IPS-11a (cell line): ENCODE measurements at regions not wholly inside any gene's neighbourhood (a gene's known extent, or its start where the extent isn't known, plus 50 kb on each side); places are given as distances from the start of the nearest gene placed in this dataset.

ENCODE experiments used
- H3K4me3 ChIP-seq: one replicate; pipeline ENCODE4 v1.5.1; 2013; ENCODE audit warnings: low read depth, low read length, control low read depth

- H3K4me3 ChIP-seq: no peak overlapping the region
These were observed 143.6 kb upstream of the SEMA6D start for GRCh38 chr15:47573673-47574072.

GRCh38 chr15:47577000-47577399 is 140.3 kb upstream of the SEMA6D start:
- H3K4me3 ChIP-seq: no peak overlapping the region

GRCh38 chr15:47577461-47577860 is 139.8 kb upstream of the SEMA6D start:
- H3K4me3 ChIP-seq: no peak overlapping the region

- H3K4me3 ChIP-seq: no peak overlapping the region
These were observed 135.1 kb upstream of the SEMA6D start for GRCh38 chr15:47582233-47582632.

- H3K4me3 ChIP-seq: no peak overlapping the region
These were observed 133.0 kb upstream of the SEMA6D start for GRCh38 chr15:47584316-47584715.

- no peak overlapping the region for H3K4me3 ChIP-seq
These were observed 130.6 kb upstream of the SEMA6D start for GRCh38 chr15:47586653-47587224.

- H3K4me3 ChIP-seq: no peak overlapping the region
These were observed 129.1 kb upstream of the SEMA6D start for GRCh38 chr15:47587940-47588802.

GRCh38 chr15:47588958-47589357 is 128.3 kb upstream of the SEMA6D start:
- no peak overlapping the region for H3K4me3 ChIP-seq

- H3K4me3 ChIP-seq: no peak overlapping the region
These were observed 118.3 kb upstream of the SEMA6D start for GRCh38 chr15:47598996-47599395.

GRCh38 chr15:47599806-47600205 is 117.5 kb upstream of the SEMA6D start:
- H3K4me3 ChIP-seq: no peak overlapping the region

GRCh38 chr15:47602121-47602520 is 115.2 kb upstream of the SEMA6D start:
- no peak overlapping the region for H3K4me3 ChIP-seq

GRCh38 chr15:47603026-47603425 is 114.3 kb upstream of the SEMA6D start:
- H3K4me3 ChIP-seq: no peak overlapping the region

- H3K4me3 ChIP-seq: no peak overlapping the region
These were observed 109.6 kb upstream of the SEMA6D start for GRCh38 chr15:47607695-47608094.

- no peak overlapping the region for H3K4me3 ChIP-seq
These were observed 107.6 kb upstream of the SEMA6D start for GRCh38 chr15:47609693-47610092.

- H3K4me3 ChIP-seq: no peak overlapping the region
These were observed 106.6 kb upstream of the SEMA6D start for GRCh38 chr15:47610736-47611135.

GRCh38 chr15:47614360-47615011 is 102.8 kb upstream of the SEMA6D start:
- no peak overlapping the region for H3K4me3 ChIP-seq

- no peak overlapping the region for H3K4me3 ChIP-seq
These were observed 100.4 kb upstream of the SEMA6D start for GRCh38 chr15:47616876-47617275.

GRCh38 chr15:47618241-47618640 is 99.1 kb upstream of the SEMA6D start:
- H3K4me3 ChIP-seq: no peak overlapping the region

GRCh38 chr15:47620960-47621681 is 96.2 kb upstream of the SEMA6D start:
- H3K4me3 ChIP-seq: no peak overlapping the region

- no peak overlapping the region for H3K4me3 ChIP-seq
These were observed 95.2 kb upstream of the SEMA6D start for GRCh38 chr15:47622055-47622454.

GRCh38 chr15:47624503-47624902 is 92.8 kb upstream of the SEMA6D start:
- H3K4me3 ChIP-seq: no peak overlapping the region
